HG03159 (cell line): ENCODE measurements at regions not wholly inside any gene's neighbourhood (a gene's known extent, or its start where the extent isn't known, plus 50 kb on each side); places are given as distances from the start of the nearest gene placed in this dataset.

Experiments
- ATAC-seq: cut with Tn5 transposase; IDR thresholded peaks from one replicate; pipeline ENCODE4 v1.9.1; 2021; ENCODE audit warnings: mild to moderate bottlenecking, moderate library complexity; ENCODE audit not compliant: unreplicated experiment

- ATAC-seq, result no peak
These were observed 99.2 kb downstream of the C12orf50 start for GRCh38 chr12:87930033-87930432.

- ATAC-seq, result no peak
These were observed 99.9 kb downstream of the C12orf50 start for GRCh38 chr12:87929346-87929745.

- no peak for ATAC-seq
These were observed 101.2 kb downstream of the C12orf50 start for GRCh38 chr12:87928031-87928430.

DNA sequence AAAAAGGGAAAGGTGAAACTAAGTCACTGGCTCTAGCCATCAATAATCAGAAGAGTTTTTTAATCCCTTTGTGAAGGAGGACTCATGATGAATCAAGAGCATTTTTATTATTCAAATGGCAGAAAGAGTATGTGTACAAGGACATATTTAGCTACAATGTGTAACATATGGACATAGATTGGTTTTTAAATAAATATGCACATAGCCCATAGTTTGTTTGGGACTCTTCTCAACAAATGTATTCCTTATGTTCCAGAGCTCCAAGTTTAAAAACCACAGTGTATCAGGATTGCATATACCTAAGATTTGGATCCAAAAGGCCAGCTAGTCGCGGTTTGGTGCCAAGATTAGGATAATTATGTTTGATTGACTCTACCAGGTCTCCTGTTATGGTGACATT is 104.2 kb downstream of the C12orf50 start:
- no peak for ATAC-seq

GRCh38 chr12:87924149-87924548 is 105.1 kb downstream of the C12orf50 start:
- no peak for ATAC-seq

- ATAC-seq, result no peak
These were observed 105.8 kb downstream of the C12orf50 start for GRCh38 chr12:87923361-87923760.

GRCh38 chr12:87922736-87923135 is 106.5 kb downstream of the C12orf50 start:
- no peak for ATAC-seq

GRCh38 chr12:87921621-87922020 is 107.6 kb downstream of the C12orf50 start:
- ATAC-seq, result no peak

GRCh38 chr12:87920139-87920538 is 109.1 kb downstream of the C12orf50 start:
- no peak for ATAC-seq

DNA sequence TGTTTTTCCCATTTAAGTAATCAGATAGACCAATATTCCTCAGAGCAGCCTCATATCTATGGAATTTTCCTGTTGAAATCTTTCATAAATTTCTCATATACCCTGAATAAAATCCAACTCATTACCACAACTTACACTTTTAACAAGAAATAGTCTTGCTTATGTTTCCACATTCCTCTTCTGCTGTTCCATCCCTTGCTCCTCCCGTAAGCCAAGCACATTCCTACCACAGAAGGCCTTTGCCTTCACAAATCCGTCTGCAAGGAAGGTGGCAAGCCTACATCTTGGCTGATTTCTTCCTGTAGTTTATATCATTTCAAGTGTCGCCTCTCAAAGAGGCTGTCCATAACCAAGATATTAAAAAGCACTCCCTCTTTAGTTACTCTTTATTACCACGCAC is 127.7 kb downstream of the C12orf50 start:
- no peak for ATAC-seq

DNA sequence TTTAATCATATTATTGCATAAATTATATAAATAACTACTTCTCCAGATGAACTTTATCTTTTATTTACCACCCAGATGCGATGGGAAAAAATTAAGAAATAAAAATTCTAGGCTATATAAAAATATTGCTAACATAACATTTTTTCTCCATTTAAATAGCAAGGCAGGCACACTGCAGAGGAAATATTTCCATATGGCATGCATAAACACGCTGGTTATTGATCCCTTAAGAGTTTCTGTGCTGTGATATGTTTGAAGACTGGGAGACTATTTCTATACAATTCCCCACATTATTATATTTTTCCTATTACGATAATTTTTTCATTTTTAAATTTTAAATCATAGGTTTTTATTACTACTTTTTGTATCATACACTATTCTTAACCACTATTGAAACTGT is 131.5 kb downstream of the C12orf50 start:
- no peak for ATAC-seq

GRCh38 chr12:87883806-87884205 is 145.4 kb downstream of the C12orf50 start:
- no peak for ATAC-seq

- no peak for ATAC-seq
These were observed 150.1 kb downstream of the C12orf50 start for GRCh38 chr12:87879141-87879540.

GRCh38 chr12:87870493-87871460 is 158.4 kb downstream of the C12orf50 start:
- no peak for ATAC-seq

- ATAC-seq, result no peak
These were observed 159.1 kb downstream of the C12orf50 start for GRCh38 chr12:87870061-87870460.

GRCh38 chr12:87866578-87867292 is 162.5 kb downstream of the C12orf50 start:
- ATAC-seq, result peak; percentile 52

DNA sequence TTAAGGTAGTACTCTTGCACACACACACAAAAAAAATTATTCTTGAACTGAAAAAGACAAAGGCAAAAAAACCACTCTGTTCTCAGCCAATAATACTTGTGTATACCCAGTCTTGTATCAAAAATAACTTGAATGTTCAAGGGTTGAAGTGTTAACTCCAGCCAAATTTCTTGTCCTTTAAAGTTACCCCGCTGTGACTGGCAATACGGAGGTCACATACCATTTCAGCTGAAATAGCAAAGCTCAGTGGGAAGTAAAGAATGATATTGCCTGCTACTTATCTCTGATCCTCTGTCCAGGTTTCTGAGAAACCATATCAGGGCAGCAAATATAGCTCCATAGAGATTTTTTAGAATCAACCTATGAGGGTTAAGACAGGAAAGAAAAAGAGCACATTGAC is 167.4 kb downstream of the C12orf50 start:
- no peak for ATAC-seq

DNA sequence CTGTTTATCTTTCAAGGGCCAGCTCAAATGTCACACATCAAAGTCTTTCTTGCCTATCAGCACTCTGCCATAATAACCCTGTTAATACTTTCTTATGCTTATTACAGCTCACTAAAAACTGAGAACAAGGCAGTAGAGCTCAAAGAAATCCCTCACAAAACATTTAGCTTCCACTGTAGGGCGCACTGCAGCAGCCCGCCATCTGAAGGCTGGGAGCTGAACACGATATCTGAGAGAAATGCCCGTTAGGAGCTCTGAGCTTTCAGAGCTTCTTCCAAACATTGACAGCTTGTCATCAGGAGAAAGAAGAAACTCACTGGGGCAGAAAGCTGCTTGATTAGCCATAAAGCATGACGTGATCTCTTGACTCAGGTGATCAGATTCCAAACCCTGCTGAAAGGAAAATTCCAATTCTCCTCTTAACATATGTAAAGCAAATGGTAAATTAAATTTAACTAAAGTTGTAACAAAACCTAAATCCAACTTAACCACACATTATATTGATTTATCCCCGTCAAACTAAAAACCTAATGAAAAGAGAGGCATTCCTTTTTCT is 175.7 kb downstream of the C12orf50 start:
- no peak for ATAC-seq

DNA sequence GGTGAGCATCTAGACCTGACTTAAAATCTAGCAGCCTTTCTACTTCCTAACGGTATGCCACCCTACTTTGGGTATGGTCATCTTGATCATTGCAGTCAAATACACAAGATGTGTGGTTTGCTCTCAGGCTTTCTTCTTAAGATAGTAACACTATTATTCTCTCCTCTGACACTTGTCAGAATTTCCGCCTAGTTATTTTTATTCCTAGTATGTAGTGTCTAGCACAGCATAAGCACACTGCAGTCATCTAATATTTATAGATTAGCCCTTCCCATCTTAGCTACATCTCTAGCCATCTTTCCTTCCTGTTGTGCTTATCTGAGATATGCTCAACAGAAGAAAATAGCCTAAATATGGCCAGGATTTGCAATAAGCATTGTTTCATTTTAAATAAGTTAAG is 180.1 kb downstream of the C12orf50 start:
- ATAC-seq, result no peak

DNA sequence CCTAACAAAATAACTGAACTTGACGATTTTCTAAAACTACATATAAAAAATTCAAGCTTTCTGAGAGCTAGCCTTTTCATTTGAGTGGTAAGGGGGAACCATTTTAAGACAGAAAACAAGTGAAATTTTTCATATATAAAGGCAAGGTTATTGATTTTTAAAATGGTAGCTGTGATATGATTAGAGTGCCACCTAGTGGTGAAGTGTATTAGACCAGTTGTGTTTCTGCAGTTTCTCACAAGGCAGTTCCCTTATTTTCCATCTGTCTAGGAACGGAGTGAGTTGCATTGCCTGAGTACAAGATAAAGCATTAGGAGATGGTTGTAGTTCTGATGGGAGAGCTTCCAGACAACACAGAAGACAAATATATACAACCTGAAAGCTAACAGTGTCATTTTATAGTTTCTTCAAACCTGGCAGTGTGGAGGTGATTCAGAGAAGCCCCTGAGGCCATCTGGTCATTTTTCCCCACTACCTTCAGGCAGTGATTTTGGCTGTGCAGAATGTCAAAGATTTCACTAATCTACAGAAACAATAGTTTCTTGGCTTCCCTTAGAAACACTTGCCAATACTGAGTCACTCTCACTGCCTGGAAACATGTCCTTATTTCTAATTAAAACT is 180.8 kb downstream of the C12orf50 start:
- ATAC-seq, result peak; percentile 71

DNA sequence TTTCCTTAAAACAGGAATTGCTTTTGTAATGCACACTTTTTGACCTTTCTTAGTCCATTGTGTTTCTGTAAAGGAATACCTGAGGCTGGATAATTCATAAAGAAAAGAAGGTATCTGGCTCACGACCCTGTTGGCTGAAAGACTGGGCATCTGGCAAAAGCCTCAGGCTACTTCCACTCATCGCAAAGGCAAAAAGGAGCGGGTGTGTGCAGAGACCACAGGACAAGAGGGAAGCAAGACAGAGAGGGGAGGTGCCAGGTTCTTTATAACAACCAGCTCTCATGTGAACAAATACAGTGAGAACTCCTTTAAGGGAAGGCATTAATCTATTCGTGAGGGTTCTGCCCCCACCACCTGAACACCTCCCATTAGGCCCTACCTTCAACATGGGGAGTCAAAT is 182.1 kb downstream of the C12orf50 start:
- no peak for ATAC-seq
